ENCODE measurements at regions not wholly inside any gene's neighbourhood (a gene's known extent, or its start where the extent isn't known, plus 50 kb on each side); places are given as distances from the start of the nearest gene placed in this dataset.

GRCh38 chr13:82747958-82748357 is 1134.3 kb downstream of the SLITRK1 start:
- no peak for TF ChIP-seq SUZ12 (IDR thresholded peaks at IDR 0.05)
- no peak for TF ChIP-seq SP1 (IDR thresholded peaks at IDR 0.05)
- no peak for TF ChIP-seq ARNT (IDR thresholded peaks at IDR 0.05)
- no peak for TF ChIP-seq HDGF (IDR thresholded peaks at IDR 0.05; ENCODE audit: borderline replicate concordance)
- no peak for TF ChIP-seq FOXM1 (IDR thresholded peaks at IDR 0.05; ENCODE audit: borderline replicate concordance)
- no peak for TF ChIP-seq NFRKB (IDR thresholded peaks at IDR 0.05)
- no peak for TF ChIP-seq BHLHE40 (IDR thresholded peaks at IDR 0.05; ENCODE audit: borderline replicate concordance)
